DND-41 (cell line): ENCODE measurements at regions not wholly inside any gene's neighbourhood (a gene's known extent, or its start where the extent isn't known, plus 50 kb on each side); places are given as distances from the start of the nearest gene placed in this dataset.

ENCODE experiments used
- ATAC-seq: fragments of 200-7000 bp; cut with Tn5 transposase; 3 replicates; pipeline ENCODE4 v1.9.1; 2021; ENCODE audit warnings: low read depth; ENCODE audit not compliant: insufficient read depth
- DNase-seq: peaks from one replicate; pipeline ENCODE4 v3.0.0-alpha.2; 2020
- H2AFZ ChIP-seq: 2 replicates; pipeline ENCODE4 v1.6.0; 2012; ENCODE audit warnings: low read depth, low read length
- H3K27ac ChIP-seq: 2 replicates; pipeline ENCODE4 v1.5.1; 2012; ENCODE audit warnings: low read length, inconsistent platforms
- H3K27me3 ChIP-seq: fragments of 200-600 bp; sonication (generic); 2 replicates; pipeline ENCODE4 v1.6.0; 2012; ENCODE audit warnings: low read length, mild to moderate bottlenecking, inconsistent platforms; ENCODE audit not compliant: insufficient read depth, poor library complexity
- H3K36me3 ChIP-seq: 2 replicates; pipeline ENCODE4 v1.5.1; 2012; ENCODE audit warnings: low read length, inconsistent platforms; ENCODE audit not compliant: insufficient read depth
- H3K4me1 ChIP-seq: 2 replicates; pipeline ENCODE4 v1.5.1; 2012; ENCODE audit warnings: mild to moderate bottlenecking, low read length; ENCODE audit not compliant: insufficient read depth
- H3K4me2 ChIP-seq: 2 replicates; pipeline ENCODE4 v1.6.0; 2012; ENCODE audit warnings: mild to moderate bottlenecking, moderate library complexity, low read length, inconsistent platforms; ENCODE audit not compliant: insufficient read depth
- H3K4me3 ChIP-seq, 2 experiments: fragments of 200-600 bp in 1 of 2; shearing (Covaris generic) in 1 of 2; 2 replicates each; pipeline ENCODE4 v1.5.1; 2012 to 2016; ENCODE audit warnings: inconsistent platforms in 2 of 2, low read length in 2 of 2, mild to moderate bottlenecking in 2 of 2, low read depth in 1 of 2, moderate library complexity in 1 of 2
- H3K79me2 ChIP-seq: 2 replicates; pipeline ENCODE4 v1.6.0; 2012; ENCODE audit warnings: low read length, inconsistent platforms; ENCODE audit not compliant: insufficient read depth
- H3K9ac ChIP-seq: 2 replicates; pipeline ENCODE4 v1.6.0; 2012; ENCODE audit warnings: low read depth, mild to moderate bottlenecking, inconsistent platforms, low read length, moderate library complexity
- H3K9me3 ChIP-seq: 2 replicates; pipeline ENCODE4 v1.5.1; 2012; ENCODE audit warnings: low read length, moderate library complexity, mild to moderate bottlenecking, inconsistent platforms; ENCODE audit not compliant: insufficient read depth, severe bottlenecking
- H4K20me1 ChIP-seq: 2 replicates; pipeline ENCODE4 v1.6.0; 2012; ENCODE audit warnings: low read length; ENCODE audit not compliant: insufficient read depth
- EZH2 ChIP-seq: IDR thresholded peaks from 3 replicates; pipeline ENCODE4 v1.6.1; 2012; ENCODE audit warnings: borderline replicate concordance, low read depth, mild to moderate bottlenecking, moderate library complexity, low read length, inconsistent platforms; ENCODE audit not compliant: severe bottlenecking
- TF ChIP-seq, protein P1 (sequence below): IDR thresholded peaks from 2 replicates; pipeline ENCODE4 v1.5.1; 2012; ENCODE audit warnings: borderline replicate concordance, low read length, moderate library complexity, mild to moderate bottlenecking; ENCODE audit not compliant: poor library complexity, severe bottlenecking; ENCODE audit errors: extremely low read depth

DNA sequence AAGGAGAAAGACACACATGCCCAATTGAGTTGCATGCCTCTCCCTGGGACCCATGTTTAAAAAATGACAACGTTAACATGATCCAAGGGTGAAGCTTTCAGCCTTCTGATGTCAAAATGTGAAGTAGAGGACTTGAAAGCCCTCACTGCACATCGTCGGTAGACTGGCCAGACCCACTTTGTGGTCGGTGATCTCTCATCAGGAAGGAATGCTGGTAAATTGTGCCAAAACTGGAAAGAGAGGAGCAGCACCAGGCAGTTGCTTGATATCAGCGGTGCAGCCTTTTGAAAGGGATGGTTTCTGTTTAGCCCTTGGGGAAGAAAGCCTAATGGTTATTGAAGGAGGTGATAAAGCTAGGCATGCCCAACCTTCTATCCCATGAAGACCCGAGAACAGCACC is 125.3 kb upstream of the MARCHF11 start:
- DNase-seq (no peak), ATAC-seq (no peak)
- no peaks in the 10 kb centered on the region for H3K4me1 ChIP-seq

DNA sequence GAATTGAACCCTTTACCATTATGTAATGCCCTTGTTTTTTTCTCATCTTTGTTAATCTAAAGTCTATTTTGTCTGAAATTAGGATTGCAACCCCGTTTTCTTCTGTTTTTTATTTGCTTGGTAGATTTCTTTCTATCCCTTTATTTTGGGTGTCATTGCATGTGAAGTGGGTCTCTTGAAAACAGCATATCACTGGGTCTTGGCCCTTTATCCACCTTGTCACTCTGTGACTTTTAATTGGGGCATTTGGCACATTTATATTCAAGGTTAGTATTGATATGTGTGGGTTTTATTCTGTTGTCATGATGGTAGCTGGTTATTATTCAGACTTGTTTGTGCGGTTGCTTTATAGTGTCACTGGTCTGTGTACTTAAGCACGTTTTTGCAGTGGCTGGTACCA is 117.4 kb upstream of the MARCHF11 start:
- Histone ChIP-seq H3K4me2 (no peak overlapping the region), H3K4me1 (no peaks in the 10 kb centered on the region), H3K27me3 (no peaks in the 10 kb centered on the region), H4K20me1 (no peaks in the 10 kb centered on the region), H3K36me3 (no peaks in the 10 kb centered on the region), H3K9me3 (peaks cover 12% of the 10 kb centered on the region), H3K9ac (no peak overlapping the region), H2AFZ (no peak overlapping the region), H3K4me3 (no peak overlapping the region), H3K79me2 (no peaks in the 10 kb centered on the region), H3K27ac (no peak overlapping the region)
- no peak for DNase-seq
- ATAC-seq, result no peak
- no peak for TF ChIP-seq EZH2
- TF ChIP-seq, protein P1, sequence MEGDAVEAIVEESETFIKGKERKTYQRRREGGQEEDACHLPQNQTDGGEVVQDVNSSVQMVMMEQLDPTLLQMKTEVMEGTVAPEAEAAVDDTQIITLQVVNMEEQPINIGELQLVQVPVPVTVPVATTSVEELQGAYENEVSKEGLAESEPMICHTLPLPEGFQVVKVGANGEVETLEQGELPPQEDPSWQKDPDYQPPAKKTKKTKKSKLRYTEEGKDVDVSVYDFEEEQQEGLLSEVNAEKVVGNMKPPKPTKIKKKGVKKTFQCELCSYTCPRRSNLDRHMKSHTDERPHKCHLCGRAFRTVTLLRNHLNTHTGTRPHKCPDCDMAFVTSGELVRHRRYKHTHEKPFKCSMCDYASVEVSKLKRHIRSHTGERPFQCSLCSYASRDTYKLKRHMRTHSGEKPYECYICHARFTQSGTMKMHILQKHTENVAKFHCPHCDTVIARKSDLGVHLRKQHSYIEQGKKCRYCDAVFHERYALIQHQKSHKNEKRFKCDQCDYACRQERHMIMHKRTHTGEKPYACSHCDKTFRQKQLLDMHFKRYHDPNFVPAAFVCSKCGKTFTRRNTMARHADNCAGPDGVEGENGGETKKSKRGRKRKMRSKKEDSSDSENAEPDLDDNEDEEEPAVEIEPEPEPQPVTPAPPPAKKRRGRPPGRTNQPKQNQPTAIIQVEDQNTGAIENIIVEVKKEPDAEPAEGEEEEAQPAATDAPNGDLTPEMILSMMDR, result no peak

More for the DNA sequence above, 125.3 kb upstream of the MARCHF11 start:
- H3K4me2 ChIP-seq, result no peak overlapping the region
- no peaks in the 10 kb centered on the region for H3K9me3 ChIP-seq
- no peaks in the 10 kb centered on the region for H3K27me3 ChIP-seq
- no peak overlapping the region for H3K4me3 ChIP-seq
- H2AFZ ChIP-seq, result no peak overlapping the region
- no peaks in the 10 kb centered on the region for H3K36me3 ChIP-seq
- TF ChIP-seq, protein P1, result no peak
- TF ChIP-seq EZH2, result no peak
- no peak overlapping the region for H3K27ac ChIP-seq
- H3K79me2 ChIP-seq, result no peaks in the 10 kb centered on the region
- H4K20me1 ChIP-seq, result no peaks in the 10 kb centered on the region
- H3K9ac ChIP-seq, result no peak overlapping the region

DNA sequence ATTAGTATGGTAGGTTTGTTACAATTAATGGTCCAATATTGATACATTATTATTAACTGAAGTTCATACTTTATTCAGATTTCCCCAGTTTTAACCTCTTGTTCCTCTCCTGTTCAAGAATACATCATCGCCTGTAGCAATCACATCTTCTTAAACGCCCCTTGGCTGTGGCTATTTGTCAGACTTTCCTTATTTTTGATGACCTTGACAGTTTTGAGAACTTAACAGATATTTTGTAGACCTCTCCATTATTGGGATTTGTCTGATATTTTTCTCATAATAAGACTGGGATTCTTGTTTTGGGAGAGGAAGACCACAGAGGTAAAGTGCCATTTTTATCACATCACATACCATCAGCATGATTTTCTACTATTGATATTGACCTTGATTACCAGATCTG is 112.3 kb upstream of the MARCHF11 start:
- TF ChIP-seq, protein P1, result no peak
- TF ChIP-seq EZH2, result no peak

DNA sequence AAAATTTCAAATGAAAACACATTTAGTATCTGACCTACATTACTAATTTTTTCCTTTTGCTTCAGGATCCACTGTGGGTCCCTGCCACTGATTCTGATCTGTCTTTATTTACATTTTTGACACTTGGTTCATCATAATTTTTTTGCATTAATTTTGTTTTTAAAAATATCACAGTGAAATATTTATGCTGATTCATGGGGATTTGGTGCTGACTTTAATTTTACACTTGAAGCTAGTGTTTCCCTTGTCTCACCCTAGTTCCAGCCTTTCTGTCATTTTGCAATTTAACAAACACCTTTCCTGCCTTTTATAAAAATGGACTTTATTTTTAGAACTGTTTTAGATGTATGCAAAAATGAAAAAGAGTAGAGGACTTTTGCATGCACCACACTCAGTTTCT is 111.9 kb upstream of the MARCHF11 start:
- Histone ChIP-seq H3K4me2 (no peak overlapping the region), H3K79me2 (no peaks in the 10 kb centered on the region), H3K27ac (no peak overlapping the region), H3K9me3 (peaks cover 2% of the 10 kb centered on the region), H3K27me3 (no peaks in the 10 kb centered on the region), H3K4me1 (no peaks in the 10 kb centered on the region), H3K4me3 (no peak overlapping the region), H3K36me3 (no peaks in the 10 kb centered on the region), H4K20me1 (no peaks in the 10 kb centered on the region), H3K9ac (no peak overlapping the region), H2AFZ (no peak overlapping the region)
- TF ChIP-seq EZH2, result no peak
- TF ChIP-seq, protein P1, result no peak
- DNase-seq, result no peak
- no peak for ATAC-seq

More for the DNA sequence above, 112.3 kb upstream of the MARCHF11 start:
- DNase-seq (no peak), ATAC-seq (no peak)
- Histone ChIP-seq H3K4me3 (no peak overlapping the region), H3K36me3 (no peaks in the 10 kb centered on the region), H3K9ac (no peak overlapping the region), H2AFZ (no peak overlapping the region), H3K9me3 (peaks cover 6% of the 10 kb centered on the region), H3K79me2 (no peaks in the 10 kb centered on the region), H4K20me1 (no peaks in the 10 kb centered on the region), H3K4me2 (no peak overlapping the region), H3K27me3 (no peaks in the 10 kb centered on the region), H3K4me1 (no peaks in the 10 kb centered on the region), H3K27ac (no peak overlapping the region)
